GM12878 (cell line): ENCODE measurements at regions not wholly inside any gene's neighbourhood (a gene's known extent, or its start where the extent isn't known, plus 50 kb on each side); places are given as distances from the start of the nearest gene placed in this dataset.

ENCODE experiments used
- ATAC-seq: fragments of 200-7000 bp; cut with Tn5 transposase; 3 replicates; pipeline ENCODE4 v1.9.1; 2020; ENCODE audit warnings: mild to moderate bottlenecking, moderate library complexity
- BruUV-seq: library from RNA; stranded (reverse); fragments of 400-500 nt; replicated peaks from 2 replicates; lab custom pipeline; 2021; lab: Mats Ljungman, UMichigan
- CTCF ChIA-PET: fragments of 300-600 bp; sonication (Branson Sonifier 250); formaldehyde crosslinking; extraction: SDS; loops from one replicate; lab custom pipeline; 2021; ENCODE audit warnings: inconsistent platforms; lab: Yijun Ruan, JAX
- POLR2A ChIA-PET: fragments of 350-600 bp; formaldehyde crosslinking; extraction: SDS; loops from one replicate; lab custom pipeline; 2021; ENCODE audit warnings: inconsistent platforms; lab: Charles Lee
- RAD21 ChIA-PET: fragments of 300-600 bp; sonication (Branson Sonifier 250); formaldehyde crosslinking; loops from one replicate; lab custom pipeline; 2023; ENCODE audit warnings: antibody characterized with exemption; ENCODE audit not compliant: unreplicated experiment; lab: Charles Lee
- SMC1A ChIA-PET: fragments of 300-600 bp; sonication (Branson Sonifier 250); formaldehyde crosslinking; loops from one replicate; lab custom pipeline; 2023; ENCODE audit not compliant: unreplicated experiment, uncharacterized antibody; lab: Charles Lee
- DNase-seq: peaks from one replicate; pipeline ENCODE4 v3.0.0-alpha.2; 2011; ENCODE audit warnings: low read depth, low spot score
- FAIRE-seq: peaks from 3 replicates; lab custom pipeline; 2011; peaks lifted over from hg19 to GRCh38; lab: Jason Lieb, UNC
- H2AFZ ChIP-seq: 2 replicates; pipeline ENCODE4 v1.6.0; 2011; ENCODE audit warnings: low read depth, low read length, control low read depth; ENCODE audit not compliant: control insufficient read depth
- H3K27ac ChIP-seq: 2 replicates; pipeline ENCODE4 v1.5.1; 2011; ENCODE audit warnings: control low read depth; ENCODE audit not compliant: control insufficient read depth, insufficient read depth
- H3K27me3 ChIP-seq, 2 experiments: replicated peaks in 1 of 2; 2 replicates each; pipeline versions ENCODE4 v1.6.0 to v1.6.1; 2011; ENCODE audit warnings: low read length in 1 of 2; ENCODE audit not compliant: control insufficient read depth in 2 of 2, insufficient read depth in 2 of 2
- H3K36me3 ChIP-seq, 2 experiments: 2 replicates each; pipeline ENCODE4 v1.5.1; 2011; ENCODE audit warnings: low read length in 1 of 2; ENCODE audit not compliant: control insufficient read depth in 2 of 2, insufficient read depth in 2 of 2
- H3K4me1 ChIP-seq: 2 replicates; pipeline ENCODE4 v1.6.1; 2011; ENCODE audit warnings: mild to moderate bottlenecking, low read length, moderate library complexity, mixed read lengths; ENCODE audit not compliant: control insufficient read depth, insufficient read depth
- H3K4me2 ChIP-seq: 2 replicates; pipeline ENCODE4 v1.6.0; 2011; ENCODE audit warnings: control low read depth; ENCODE audit not compliant: control insufficient read depth, insufficient read depth
- H3K4me3 ChIP-seq: fragments of 200-600 bp; sonication (generic); 2 replicates; pipeline ENCODE4 v1.5.1; 2016
- H3K79me2 ChIP-seq: 2 replicates; pipeline ENCODE4 v1.6.0; 2011; ENCODE audit warnings: low read length; ENCODE audit not compliant: control insufficient read depth, insufficient read depth
- H3K9ac ChIP-seq: 2 replicates; pipeline ENCODE4 v1.8.0; 2011; ENCODE audit warnings: low read length, control low read depth, mixed read lengths; ENCODE audit not compliant: control insufficient read depth, insufficient read depth
- H3K9me3 ChIP-seq: replicated peaks from 3 replicates; pipeline ENCODE4 v1.5.1; 2011; ENCODE audit warnings: mild to moderate bottlenecking, low read length; ENCODE audit not compliant: control insufficient read depth, insufficient read depth
- H4K20me1 ChIP-seq: 2 replicates; pipeline ENCODE4 v1.6.0; 2011; ENCODE audit not compliant: control insufficient read depth, insufficient read depth
- ATF2 ChIP-seq: IDR thresholded peaks from 2 replicates; pipeline ENCODE4 v1.6.1; 2012; ENCODE audit warnings: low read length, inconsistent platforms
- CBFB ChIP-seq: IDR thresholded peaks from 2 replicates; pipeline ENCODE4 v1.6.1; 2016; ENCODE audit warnings: antibody characterized with exemption, low read depth
- EP300 ChIP-seq, 2 experiments: fragments of 150-350 bp in 1 of 2; IDR thresholded peaks; 2 replicates each; pipeline ENCODE4 v1.6.1; 2011 to 2012; ENCODE audit warnings: low read depth in 2 of 2, low read length in 2 of 2, borderline replicate concordance in 1 of 2, improper control_type of control experiment in 1 of 2, inconsistent platforms in 1 of 2; ENCODE audit not compliant: control insufficient read depth in 1 of 2
- EZH2 ChIP-seq: IDR thresholded peaks from 2 replicates; pipeline ENCODE4 v1.6.1; 2012; ENCODE audit warnings: low read depth, mild to moderate bottlenecking, control low read depth, inconsistent platforms, low read length, borderline replicate concordance; ENCODE audit not compliant: control insufficient read depth
- GATAD2B ChIP-seq: fragments of 450-650 bp; conservative IDR thresholded peaks from 2 replicates; pipeline ENCODE4 v1.6.1; 2017; ENCODE audit warnings: low read depth, mild to moderate bottlenecking, moderate library complexity
- IKZF2 ChIP-seq, 2 experiments: fragments of 450-650 bp; IDR thresholded peaks; 2 replicates each; pipeline ENCODE4 v1.6.1; 2017; ENCODE audit warnings: mild to moderate bottlenecking in 2 of 2, moderate library complexity in 2 of 2
- IRF4 ChIP-seq: IDR thresholded peaks from 2 replicates; pipeline ENCODE4 v1.6.1; 2011; ENCODE audit warnings: low read depth, low read length
- MTA2 ChIP-seq: fragments of 450-650 bp; IDR thresholded peaks from 2 replicates; pipeline ENCODE4 v1.6.1; 2016; ENCODE audit warnings: low read depth, mild to moderate bottlenecking, moderate library complexity
- RCOR1 ChIP-seq: conservative IDR thresholded peaks from 2 replicates; pipeline ENCODE4 v1.6.1; 2012; ENCODE audit warnings: low read depth, low read length, improper control_type of control experiment
- TBL1XR1 ChIP-seq: IDR thresholded peaks from 2 replicates; pipeline ENCODE4 v1.6.1; 2012; ENCODE audit warnings: low read depth, low read length, improper control_type of control experiment
- ZNF592 ChIP-seq: fragments of 450-650 bp; IDR thresholded peaks from 2 replicates; pipeline ENCODE4 v1.6.1; 2017; ENCODE audit warnings: mild to moderate bottlenecking, moderate library complexity
- WGBS: methylation state at CpG from one replicate; pipeline ENCODE4 v1.1.6; 2016; ENCODE audit warnings: low lambda C conversion rate; ENCODE audit not compliant: insufficient replicate concordance, insufficient coverage; ENCODE audit errors: missing lambda C conversion rate; 5-methylcytosine and 5-hydroxymethylcytosine counted together
- in situ Hi-C: fragments of 300-500 bp; cut with MboI; formaldehyde crosslinking; loops from 9 replicates; pipeline ENCODE4 v1.14.3; 2018; ENCODE audit warnings: mixed read lengths
- intact Hi-C: fragments of 100-400 bp; cut with micrococcal nuclease; formaldehyde crosslinking; loops from one replicate; pipeline ENCODE4 v1.14.2; 2022; ENCODE audit not compliant: unreplicated experiment

- no peak for TF ChIP-seq RCOR1
Observed at GRCh38 chr11:91326280-91326679, 898.3 kb upstream of the FAT3 start (continued).

- no peak for TF ChIP-seq RCOR1
- intact Hi-C loops (no loop called here), in situ Hi-C loops (no loop called here)
- SMC1A ChIA-PET: interaction anchor here (1.4 kb wide), 1 partner anchor 9 kb away, joined by 3 read pairs; no protein-coding TSS in a partner anchor
- no peaks in the 10 kb centered on the region for H4K20me1 ChIP-seq
- DNase-seq: no peak
- no peaks in the 10 kb centered on the region for H3K4me1 ChIP-seq
- no peaks in the 10 kb centered on the region for H3K27me3 ChIP-seq
- H3K9ac ChIP-seq: no peak overlapping the region
- H3K36me3 ChIP-seq: no peaks in the 10 kb centered on the region
- ATAC-seq: no peak
- POLR2A ChIA-PET: no interaction called here
- H3K9me3 ChIP-seq: no peaks in the 10 kb centered on the region
- FAIRE-seq: no peak
- 0% methylated on average over 2 of the region's 2 CpGs for WGBS
- H3K27ac ChIP-seq: no peak overlapping the region
- CTCF ChIA-PET: no interaction called here
- H3K4me2 ChIP-seq: no peak overlapping the region
- RAD21 ChIA-PET: no interaction called here
- no peak overlapping the region for H3K4me3 ChIP-seq
- H2AFZ ChIP-seq: no peak overlapping the region
- no TSS peak for BruUV-seq
- H3K79me2 ChIP-seq: no peaks in the 10 kb centered on the region
Observed at GRCh38 chr11:91314521-91314920, 910.1 kb upstream of the FAT3 start.

- no peak overlapping the region for H3K4me2 ChIP-seq
- no peaks in the 10 kb centered on the region for H3K79me2 ChIP-seq
- ATAC-seq (no peak), DNase-seq (no peak), FAIRE-seq (no peak)
- 0% methylated on average over 2 of the region's 2 CpGs for WGBS
- H3K4me1 ChIP-seq: no peaks in the 10 kb centered on the region
- no peak overlapping the region for H3K4me3 ChIP-seq
- SMC1A ChIA-PET: interaction anchor here (2.4 kb wide), 1 partner anchor 23 kb away, joined by 8 read pairs; no protein-coding TSS in a partner anchor
- H4K20me1 ChIP-seq: no peaks in the 10 kb centered on the region
- no peaks in the 10 kb centered on the region for H3K9me3 ChIP-seq
- no peaks in the 10 kb centered on the region for H3K27me3 ChIP-seq
- POLR2A ChIA-PET: no interaction called here
- RAD21 ChIA-PET: no interaction called here
- intact Hi-C loops: no loop called here
- no peak overlapping the region for H3K27ac ChIP-seq
- CTCF ChIA-PET: no interaction called here
- in situ Hi-C loops: no loop called here
- H3K36me3 ChIP-seq: no peaks in the 10 kb centered on the region
- H2AFZ ChIP-seq: no peak overlapping the region
- BruUV-seq: no TSS peak
- no peak overlapping the region for H3K9ac ChIP-seq
- no peak for TF ChIP-seq MTA2
- no peak for TF ChIP-seq TBL1XR1
- no peak for TF ChIP-seq EZH2
- no peak for TF ChIP-seq EP300 (IDR thresholded peaks at IDR 0.05; ENCODE audit: borderline replicate concordance in 1 of 2, control insufficient read depth in 1 of 2, low read depth in 2 of 2, low read length in 2 of 2)
- TF ChIP-seq CBFB: no peak
- TF ChIP-seq GATAD2B: no peak
- no peak for TF ChIP-seq ATF2
- no peak for TF ChIP-seq RCOR1
- no peak for TF ChIP-seq ZNF592
- no peak for TF ChIP-seq IRF4
- TF ChIP-seq IKZF2 (IDR thresholded peaks at IDR 0.05): no peak
Observed at GRCh38 chr11:91312541-91312940, 912.1 kb upstream of the FAT3 start.
